OCI-LY3 (cell line): ENCODE measurements at regions not wholly inside any gene's neighbourhood (a gene's known extent, or its start where the extent isn't known, plus 50 kb on each side); places are given as distances from the start of the nearest gene placed in this dataset.
"Not testable (repeated sequence)": the region's sequence is repeated elsewhere in the genome, so short reads cannot be mapped to it uniquely, and the experiment has no call there.

Source experiments
- H2AFZ ChIP-seq: fragments of 200-600, 300-600 bp; shearing (Covaris generic); 2 replicates; pipeline ENCODE4 v1.6.0; 2014; ENCODE audit warnings: antibody characterized with exemption, low read depth, low read length
- H3K27ac ChIP-seq: fragments of 200-600, 300-600 bp; sonication (generic); 2 replicates; pipeline ENCODE4 v1.5.1; 2014; ENCODE audit warnings: mild to moderate bottlenecking, low read length, moderate library complexity, mixed read lengths
- H3K27me3 ChIP-seq: fragments of 200-600, 300-600 bp; sonication (generic); 2 replicates; pipeline ENCODE4 v1.6.1; 2014; ENCODE audit warnings: low read depth, low read length, mixed read lengths
- H3K36me3 ChIP-seq: fragments of 200-600, 300-600 bp; sonication (generic); replicated peaks from 2 replicates; pipeline ENCODE3; 2014; ENCODE audit warnings: low read depth, low read length, mixed read lengths
- H3K4me1 ChIP-seq: fragments of 300-600, 200-600 bp; sonication (generic); 2 replicates; pipeline ENCODE4 v1.6.1; 2014; ENCODE audit warnings: low read length, mixed read lengths
- H3K4me2 ChIP-seq: fragments of 200-600, 300-600 bp; sonication (generic); 2 replicates; pipeline ENCODE4 v1.6.1; 2014; ENCODE audit warnings: low read length, mixed read lengths
- H3K4me3 ChIP-seq: fragments of 300-600, 200-600 bp; sonication (generic); 2 replicates; pipeline ENCODE4 v1.5.1; 2014; ENCODE audit warnings: antibody characterized with exemption, mild to moderate bottlenecking, low read length, moderate library complexity
- H3K79me2 ChIP-seq: fragments of 300-600, 200-600 bp; shearing (Covaris generic); 2 replicates; pipeline ENCODE4 v1.6.1; 2014; ENCODE audit warnings: mild to moderate bottlenecking, low read length, mixed read lengths
- H3K9ac ChIP-seq: fragments of 300-600, 200-600 bp; shearing (Covaris generic); 2 replicates; pipeline ENCODE4 v1.6.0; 2014; ENCODE audit warnings: mild to moderate bottlenecking, low read length, moderate library complexity
- H3K9me3 ChIP-seq: fragments of 200-600, 300-600 bp; shearing (Covaris generic); 2 replicates; pipeline ENCODE4 v1.6.1; 2014; ENCODE audit warnings: low read length, mixed read lengths; ENCODE audit not compliant: insufficient read depth
- H4K20me1 ChIP-seq: fragments of 200-600, 300-600 bp; sonication (generic); 2 replicates; pipeline ENCODE4 v1.6.1; 2016; ENCODE audit warnings: low read length, mixed read lengths; ENCODE audit not compliant: insufficient read depth
- EZH2phosphoT487 ChIP-seq: fragments of 200-600 bp; shearing (Covaris generic); IDR thresholded peaks from 2 replicates; pipeline ENCODE4 v1.6.1; 2018; ENCODE audit warnings: antibody characterized with exemption, mixed run types, low read depth
- TF ChIP-seq, protein P1 (sequence below): fragments of 200-600, 300-600 bp; sonication (generic); IDR thresholded peaks from 2 replicates; pipeline ENCODE4 v1.5.1; 2014; ENCODE audit warnings: antibody characterized with exemption, low read length, low read depth

- Histone ChIP-seq H3K4me1 (peaks cover 10% of the 10 kb centered on the region), H3K36me3 (no peaks in the 10 kb centered on the region), H3K9me3 (no peaks in the 10 kb centered on the region), H3K79me2 (no peaks in the 10 kb centered on the region), H3K27me3 (no peaks in the 10 kb centered on the region), H3K27ac (no peak overlapping the region), H4K20me1 (no peaks in the 10 kb centered on the region), H3K4me2 (no peak overlapping the region), H2AFZ (no peak overlapping the region), H3K4me3 (no peak overlapping the region), H3K9ac (no peak overlapping the region)
- no peak for TF ChIP-seq EZH2phosphoT487
- TF ChIP-seq, protein P1, sequence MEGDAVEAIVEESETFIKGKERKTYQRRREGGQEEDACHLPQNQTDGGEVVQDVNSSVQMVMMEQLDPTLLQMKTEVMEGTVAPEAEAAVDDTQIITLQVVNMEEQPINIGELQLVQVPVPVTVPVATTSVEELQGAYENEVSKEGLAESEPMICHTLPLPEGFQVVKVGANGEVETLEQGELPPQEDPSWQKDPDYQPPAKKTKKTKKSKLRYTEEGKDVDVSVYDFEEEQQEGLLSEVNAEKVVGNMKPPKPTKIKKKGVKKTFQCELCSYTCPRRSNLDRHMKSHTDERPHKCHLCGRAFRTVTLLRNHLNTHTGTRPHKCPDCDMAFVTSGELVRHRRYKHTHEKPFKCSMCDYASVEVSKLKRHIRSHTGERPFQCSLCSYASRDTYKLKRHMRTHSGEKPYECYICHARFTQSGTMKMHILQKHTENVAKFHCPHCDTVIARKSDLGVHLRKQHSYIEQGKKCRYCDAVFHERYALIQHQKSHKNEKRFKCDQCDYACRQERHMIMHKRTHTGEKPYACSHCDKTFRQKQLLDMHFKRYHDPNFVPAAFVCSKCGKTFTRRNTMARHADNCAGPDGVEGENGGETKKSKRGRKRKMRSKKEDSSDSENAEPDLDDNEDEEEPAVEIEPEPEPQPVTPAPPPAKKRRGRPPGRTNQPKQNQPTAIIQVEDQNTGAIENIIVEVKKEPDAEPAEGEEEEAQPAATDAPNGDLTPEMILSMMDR: no peak
These were observed 421.0 kb upstream of the KLF12 start for GRCh38 chr13:74555276-74555625.

DNA sequence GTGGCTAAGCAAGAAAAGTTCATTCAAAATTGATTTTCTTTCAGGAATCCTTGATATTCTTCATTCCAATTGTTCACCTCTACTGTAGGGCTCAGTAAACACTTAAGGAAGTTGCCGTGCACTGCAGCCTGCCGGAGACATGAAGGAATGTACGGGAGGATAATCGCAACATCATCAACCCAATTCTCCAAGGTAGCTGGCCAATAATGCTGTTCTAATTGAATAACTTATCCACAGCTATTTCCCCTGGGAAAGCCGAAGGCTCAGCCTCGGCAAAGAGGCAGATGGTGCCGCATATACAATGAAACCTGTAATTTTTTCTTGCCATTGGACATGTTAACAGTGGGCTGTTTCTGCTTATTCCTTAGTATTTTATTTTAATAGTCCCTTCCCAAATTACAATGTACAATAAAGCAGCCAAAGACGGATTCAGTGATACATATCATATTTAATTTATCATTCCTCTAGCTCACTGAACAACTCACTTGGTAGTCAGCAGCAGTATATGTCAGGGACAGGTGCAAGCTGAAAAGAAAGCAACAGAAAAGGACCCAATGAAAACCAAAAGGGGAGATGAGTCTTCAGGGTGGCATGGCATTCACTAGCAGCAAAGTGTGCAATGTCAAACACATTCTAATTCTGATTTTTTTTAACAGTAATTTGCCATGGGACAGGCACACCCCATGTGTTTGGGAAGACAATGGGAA is 420.5 kb upstream of the KLF12 start:
- H3K9ac ChIP-seq: no peak overlapping the region
- no peak overlapping the region for H2AFZ ChIP-seq

GRCh38 chr13:74550039-74550438 is 415.8 kb upstream of the KLF12 start:
- H3K4me1 ChIP-seq: no peaks in the 10 kb centered on the region
- no peak overlapping the region for H3K9ac ChIP-seq
- H3K27ac ChIP-seq: no peak overlapping the region
- H3K79me2 ChIP-seq: no peaks in the 10 kb centered on the region
- TF ChIP-seq EZH2phosphoT487: no peak
- TF ChIP-seq, protein P1: no peak
- H4K20me1 ChIP-seq: no peaks in the 10 kb centered on the region
- H3K36me3 ChIP-seq: no peaks in the 10 kb centered on the region
- H2AFZ ChIP-seq: no peak overlapping the region
- no peak overlapping the region for H3K4me3 ChIP-seq
- H3K27me3 ChIP-seq: no peaks in the 10 kb centered on the region
- no peak overlapping the region for H3K4me2 ChIP-seq
- no peaks in the 10 kb centered on the region for H3K9me3 ChIP-seq

More for the DNA sequence above, 420.5 kb upstream of the KLF12 start:
- Histone ChIP-seq H3K27me3 (no peaks in the 10 kb centered on the region), H3K4me1 (peaks cover 9% of the 10 kb centered on the region), H3K36me3 (no peaks in the 10 kb centered on the region), H4K20me1 (no peaks in the 10 kb centered on the region), H3K27ac (no peak overlapping the region), H3K9me3 (no peaks in the 10 kb centered on the region), H3K4me2 (no peak overlapping the region), H3K4me3 (no peak overlapping the region), H3K79me2 (no peaks in the 10 kb centered on the region)
- no peak for TF ChIP-seq EZH2phosphoT487
- TF ChIP-seq, protein P1: no peak

- not testable (repeated sequence) for H3K9ac ChIP-seq, H3K27me3 ChIP-seq, H3K79me2 ChIP-seq, H4K20me1 ChIP-seq, H3K36me3 ChIP-seq, H3K9me3 ChIP-seq, H3K4me3 ChIP-seq, H3K27ac ChIP-seq, H3K4me1 ChIP-seq, H2AFZ ChIP-seq, H3K4me2 ChIP-seq
These were observed 402.4 kb upstream of the KLF12 start for GRCh38 chr13:74536649-74537048.
